ENCODE measurements at regions not wholly inside any gene's neighbourhood (a gene's known extent, or its start where the extent isn't known, plus 50 kb on each side); places are given as distances from the start of the nearest gene placed in this dataset.

- Histone ChIP-seq H3K4me1 (no peaks in the 10 kb centered on the region), H3K4me3 (ENCODE audit: low read depth, low read length) (no peak overlapping the region), H3K9me3 (peaks cover 2% of the 10 kb centered on the region; the same call in 1 of the 2 replicates), H3K36me3 (no peaks in the 10 kb centered on the region), H3K27me3 (no peaks in the 10 kb centered on the region)
- TF ChIP-seq CTCF (IDR thresholded peaks at IDR 0.05; ENCODE audit: low read depth, low read length) = no peak
- no peak for DNase-seq
Observed at GRCh38 chr12:29991924-29992323, 208.2 kb upstream of the TMTC1 start.

DNA sequence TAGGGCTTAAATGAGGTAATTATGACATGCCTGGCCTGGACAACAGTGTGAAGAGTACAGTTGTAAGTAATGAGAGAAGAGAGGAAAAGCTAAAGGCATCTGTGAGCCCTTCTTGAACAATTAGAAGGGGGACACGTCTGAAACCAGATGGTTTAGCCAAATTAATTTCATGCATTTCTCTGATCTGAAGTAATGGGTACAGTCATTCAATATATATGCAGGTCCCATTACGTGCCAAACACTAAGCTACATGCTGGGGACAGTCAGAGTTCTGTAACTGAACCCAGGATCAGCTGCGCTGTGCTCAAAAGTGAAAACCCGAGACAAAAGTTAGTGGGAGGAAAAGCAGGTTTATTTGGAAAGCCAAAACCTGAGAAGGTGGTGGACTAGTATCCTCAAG is 207.2 kb upstream of the TMTC1 start:
- no peak for DNase-seq
- no peak for TF ChIP-seq CTCF (IDR thresholded peaks at IDR 0.05; ENCODE audit: low read depth, low read length)
- peaks cover 2% of the 10 kb centered on the region; the same call in 1 of the 2 replicates for H3K9me3 ChIP-seq
- no peaks in the 10 kb centered on the region for H3K4me1 ChIP-seq
- H3K36me3 ChIP-seq = no peaks in the 10 kb centered on the region
- no peaks in the 10 kb centered on the region for H3K27me3 ChIP-seq
- no peak overlapping the region for H3K4me3 ChIP-seq (ENCODE audit: low read depth, low read length)

DNA sequence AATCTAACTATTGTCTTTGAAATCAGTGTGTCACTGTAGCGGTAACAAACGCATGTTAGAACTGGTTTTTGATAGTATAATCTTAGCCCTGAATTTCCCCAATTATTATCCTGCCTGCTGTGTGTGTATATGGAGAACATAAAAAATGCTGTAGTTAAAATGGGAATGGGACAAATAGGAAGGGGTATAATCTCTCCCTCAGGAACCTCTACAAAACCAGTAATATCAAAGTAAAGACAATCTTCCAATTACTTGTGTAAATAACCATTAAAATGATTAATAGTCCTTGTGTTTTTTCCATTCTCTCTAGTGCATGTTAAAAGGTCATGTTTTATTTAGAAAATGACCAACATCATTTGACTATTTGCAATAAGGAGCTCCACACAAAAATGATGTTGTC is 200.1 kb upstream of the TMTC1 start:
- Histone ChIP-seq H3K9me3 (peaks cover 2% of the 10 kb centered on the region; the same call in 1 of the 2 replicates), H3K4me1 (no peaks in the 10 kb centered on the region)

DNA sequence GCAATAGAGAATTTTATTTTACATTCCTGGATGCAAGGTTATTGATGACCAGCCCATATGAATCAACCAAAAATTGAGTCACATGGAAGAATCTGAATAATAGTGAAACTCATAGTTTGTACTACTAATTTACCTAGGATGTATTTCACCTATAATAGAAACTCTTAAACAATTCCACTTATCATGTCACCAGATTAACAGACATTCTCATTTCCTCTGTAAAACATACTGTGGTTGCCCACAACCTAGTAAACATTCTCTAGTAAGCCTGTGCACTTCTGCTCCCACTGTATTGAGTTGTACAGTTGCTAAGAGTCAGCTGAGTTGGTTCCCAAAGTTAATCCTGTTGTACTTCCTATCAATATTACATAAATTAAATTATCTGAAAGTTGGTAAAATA is 196.6 kb upstream of the TMTC1 start:
- H3K27me3 ChIP-seq = no peaks in the 10 kb centered on the region
- DNase-seq = no peak
- no peaks in the 10 kb centered on the region for H3K9me3 ChIP-seq
- H3K4me3 ChIP-seq (ENCODE audit: low read depth, low read length) = no peak overlapping the region
- H3K4me1 ChIP-seq = no peaks in the 10 kb centered on the region
- no peak for TF ChIP-seq CTCF (IDR thresholded peaks at IDR 0.05; ENCODE audit: low read depth, low read length)
- no peaks in the 10 kb centered on the region for H3K36me3 ChIP-seq

More for the DNA sequence above, 200.1 kb upstream of the TMTC1 start:
- no peak overlapping the region for H3K4me3 ChIP-seq (ENCODE audit: low read depth, low read length)
- H3K36me3 ChIP-seq = no peaks in the 10 kb centered on the region
- H3K27me3 ChIP-seq = no peaks in the 10 kb centered on the region
- DNase-seq = no peak
- TF ChIP-seq CTCF (IDR thresholded peaks at IDR 0.05; ENCODE audit: low read depth, low read length) = no peak

DNA sequence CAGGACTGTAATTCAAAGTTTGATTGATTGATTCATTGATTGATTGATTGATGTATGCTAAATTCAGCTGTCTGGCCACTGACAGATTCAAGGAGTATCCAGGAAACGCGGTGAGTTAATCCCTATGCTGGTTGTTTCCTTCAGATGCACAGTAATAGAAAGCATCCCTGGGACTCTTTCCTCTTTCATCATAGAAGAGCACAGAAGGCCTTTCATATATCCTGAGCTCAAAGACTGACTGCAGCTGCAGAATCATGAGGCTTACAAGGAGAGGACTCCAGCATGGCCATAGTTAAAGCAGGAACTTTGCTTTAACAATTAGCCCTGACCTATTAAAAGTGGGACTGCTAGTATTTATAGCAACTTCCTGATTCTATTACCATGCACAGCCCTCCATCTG is 187.7 kb upstream of the TMTC1 start:
- Histone ChIP-seq H3K36me3 (no peaks in the 10 kb centered on the region), H3K4me1 (peaks cover 5% of the 10 kb centered on the region; the same call in 1 of the 2 replicates), H3K4me3 (ENCODE audit: low read depth, low read length) (no peak overlapping the region), H3K9me3 (no peaks in the 10 kb centered on the region), H3K27me3 (no peaks in the 10 kb centered on the region)
- no peak for DNase-seq
- TF ChIP-seq CTCF (IDR thresholded peaks at IDR 0.05; ENCODE audit: low read depth, low read length) = no peak

DNA sequence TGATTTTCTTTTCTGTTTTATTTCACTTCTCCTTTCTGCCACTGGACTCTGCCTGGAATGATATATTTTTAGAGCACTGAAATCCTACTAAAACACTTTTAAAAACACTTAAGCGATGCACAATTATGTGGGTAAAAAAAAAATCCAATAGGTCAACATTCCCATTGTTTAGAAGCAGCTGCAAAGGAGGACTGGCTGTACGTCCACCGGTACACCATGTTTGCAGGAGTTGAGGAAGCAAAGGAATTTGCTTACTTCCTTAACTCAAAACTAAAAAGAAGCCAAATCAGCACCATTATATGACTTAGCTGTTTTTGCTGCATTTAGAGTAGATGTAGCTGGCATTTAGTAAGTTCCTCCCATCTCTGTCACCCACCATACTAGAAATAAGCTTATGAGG is 186.8 kb upstream of the TMTC1 start:
- Histone ChIP-seq H3K9me3 (no peaks in the 10 kb centered on the region), H3K4me1 (peaks cover 5% of the 10 kb centered on the region; the same call in 1 of the 2 replicates), H3K36me3 (no peaks in the 10 kb centered on the region), H3K27me3 (no peaks in the 10 kb centered on the region), H3K4me3 (ENCODE audit: low read depth, low read length) (no peak overlapping the region)
- no peak for TF ChIP-seq CTCF (IDR thresholded peaks at IDR 0.05; ENCODE audit: low read depth, low read length)
- DNase-seq = no peak

All from BE2C (cell line).